Heart left ventricle (tissue), 16 donors: ENCODE measurements at regions not wholly inside any gene's neighbourhood (a gene's known extent, or its start where the extent isn't known, plus 50 kb on each side); places are given as distances from the start of the nearest gene placed in this dataset.

Experiments
- ATAC-seq, 4 donors: fragments of 200-7000 bp; cut with Tn5 transposase; one replicate each; pipeline ENCODE4 v1.9.1; 2020 to 2022; ENCODE audit warnings: moderate library complexity in 4 of 4, mild to moderate bottlenecking in 3 of 4, moderate number of reproducible peaks in 1 of 4
- DNase-seq, 5 donors: peaks; one replicate each; pipeline ENCODE4 v3.0.0-alpha.2; 2020
- H3K27ac ChIP-seq, 12 donors: fragments of 200-600 bp; sonication (generic) in 4 of 12; one replicate each; pipeline versions ENCODE4 v1.5.0 to v1.8.0; 2016 to 2022; ENCODE audit warnings: mild to moderate bottlenecking in 2 of 12
- H3K27me3 ChIP-seq, 9 donors: fragments of 200-600 bp; sonication (generic) in 2 of 9; one replicate each; pipeline versions ENCODE4 v1.5.1 to v1.8.0; 2016 to 2022; ENCODE audit warnings: mild to moderate bottlenecking in 3 of 9
- H3K36me3 ChIP-seq, 9 donors: fragments of 200-600 bp; sonication (generic) in 2 of 9; one replicate each; pipeline versions ENCODE4 v1.5.0 to v1.8.0; 2018 to 2022; ENCODE audit warnings: mild to moderate bottlenecking in 2 of 9
- H3K4me1 ChIP-seq, 12 donors: fragments of 200-600 bp; sonication (generic) in 4 of 12; one replicate each; pipeline versions ENCODE4 v1.5.0 to v1.8.0; 2016 to 2022; ENCODE audit warnings: mild to moderate bottlenecking in 3 of 12
- H3K4me3 ChIP-seq, 12 donors: fragments of 200-600 bp; sonication (generic) in 4 of 12; one replicate each; pipeline versions ENCODE4 v1.5.0 to v1.8.0; 2017 to 2022; ENCODE audit warnings: mild to moderate bottlenecking in 9 of 12, moderate library complexity in 4 of 12
- H3K9me3 ChIP-seq, 12 donors: fragments of 200-600 bp; sonication (generic) in 4 of 12; one replicate each; pipeline versions ENCODE4 v1.5.0 to v1.8.0; 2016 to 2022; ENCODE audit warnings: mild to moderate bottlenecking in 1 of 12
- POLR2A ChIP-seq, 2 donors: fragments of 450-650 bp; IDR thresholded peaks; one replicate each; pipeline ENCODE4 v1.6.1; 2017; ENCODE audit warnings: antibody characterized with exemption in 2 of 2, mild to moderate bottlenecking in 2 of 2, moderate library complexity in 2 of 2
- WGBS, 4 donors: extraction: QIAGEN DNeasy Blood & Tissue Kit in 2 of 4; methylation state at CpG; one replicate each; pipeline versions ENCODE4 v1.1.5 to v1.1.7; 2013 to 2018; 5-methylcytosine and 5-hydroxymethylcytosine counted together
- intact Hi-C, 10 donors: fragments of 100-400 bp; cut with DNase I; formaldehyde crosslinking; loops; one replicate each; pipeline versions ENCODE4 v1.11.1 to v1.14.2; 2022
- TF ChIP-seq, protein P1 (sequence below), 12 donors: fragments of 200-600 bp; sonication (generic) in 4 of 12; IDR thresholded peaks; one replicate each; pipeline versions ENCODE4 v1.5.0 to v1.8.0; 2018 to 2022; ENCODE audit warnings: antibody characterized with exemption in 12 of 12, mild to moderate bottlenecking in 5 of 12
- donor health status: ischemic (EF 13 %, LVEDD 7.1; RV severe dilation, severe dysfunction).
- donor health status: healthy with polysubstance abuse.
- donor health status: DM: no; HTN: yes; CAD: no.
- donor health status: DM: no; HTN: no; CAD: no.
- donor health status: ischemic (EF 25% LVEDD 6.9; RV normal size, moderate dysfunction).
- donor health status: ischemic (EF 25% LVEDD 5.7; RV mildly dilated, moderate dysfunction).
- donor health status: healthy.
- donor health status: DM: yes; HTN: yes; CAD: no.
- donor health status: ischemic (EF 35%, LVEDD 5.7; RV mildly dilated, moderate dysfunction).
- donor health status: nonischemic (EF 11% LVEDD 7.7; RV severe dilation, severe dysfunction).
- donor health status: DM: yes; HTN: yes; CAD: no.
- donor health status: PGD.
- donor health status: ischemic (EF 29% LVEDD 5.4; RV normal size, mild dysfunction).
- donor health status: nonischemic (EF 23%, LVEDD 6.1; RV moderate dilation, normal function).

DNA sequence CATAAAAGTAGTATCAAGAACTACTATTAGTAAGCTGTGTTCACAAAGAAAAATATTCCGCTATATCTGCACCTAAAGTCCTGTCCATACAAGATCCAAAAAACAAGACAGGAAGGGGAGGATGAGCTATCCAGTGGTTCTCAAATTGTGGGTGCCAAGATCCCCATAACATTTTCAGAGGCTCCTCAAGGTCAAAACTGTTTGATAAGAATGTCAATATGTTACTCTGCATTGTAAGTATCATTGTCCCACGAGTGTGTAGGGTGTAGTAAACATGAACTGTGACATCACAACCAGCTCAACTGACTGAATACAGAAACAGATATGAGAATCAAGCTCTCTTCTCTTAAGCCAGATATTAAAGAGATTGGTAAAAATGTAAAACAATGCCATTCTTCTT lies 81.9 kb upstream of the HIVEP1 start:
- no peaks in the 10 kb centered on the region for H3K4me1 ChIP-seq
- intact Hi-C loops = no loop called here
- H3K36me3 ChIP-seq = no peaks in the 10 kb centered on the region
- ATAC-seq = no peak
- H3K9me3 ChIP-seq = no peaks in the 10 kb centered on the region
- WGBS, 4 donors = 69 to 74% (median 72%) methylated on average over 2 of the region's 2 CpGs
- no peak overlapping the region for H3K4me3 ChIP-seq
- no peak overlapping the region for H3K27ac ChIP-seq
- TF ChIP-seq, protein P1, sequence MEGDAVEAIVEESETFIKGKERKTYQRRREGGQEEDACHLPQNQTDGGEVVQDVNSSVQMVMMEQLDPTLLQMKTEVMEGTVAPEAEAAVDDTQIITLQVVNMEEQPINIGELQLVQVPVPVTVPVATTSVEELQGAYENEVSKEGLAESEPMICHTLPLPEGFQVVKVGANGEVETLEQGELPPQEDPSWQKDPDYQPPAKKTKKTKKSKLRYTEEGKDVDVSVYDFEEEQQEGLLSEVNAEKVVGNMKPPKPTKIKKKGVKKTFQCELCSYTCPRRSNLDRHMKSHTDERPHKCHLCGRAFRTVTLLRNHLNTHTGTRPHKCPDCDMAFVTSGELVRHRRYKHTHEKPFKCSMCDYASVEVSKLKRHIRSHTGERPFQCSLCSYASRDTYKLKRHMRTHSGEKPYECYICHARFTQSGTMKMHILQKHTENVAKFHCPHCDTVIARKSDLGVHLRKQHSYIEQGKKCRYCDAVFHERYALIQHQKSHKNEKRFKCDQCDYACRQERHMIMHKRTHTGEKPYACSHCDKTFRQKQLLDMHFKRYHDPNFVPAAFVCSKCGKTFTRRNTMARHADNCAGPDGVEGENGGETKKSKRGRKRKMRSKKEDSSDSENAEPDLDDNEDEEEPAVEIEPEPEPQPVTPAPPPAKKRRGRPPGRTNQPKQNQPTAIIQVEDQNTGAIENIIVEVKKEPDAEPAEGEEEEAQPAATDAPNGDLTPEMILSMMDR (IDR thresholded peaks at IDR 0.05) = no peak
- TF ChIP-seq POLR2A (IDR thresholded peaks at IDR 0.05) = no peak
- no peaks in the 10 kb centered on the region for H3K27me3 ChIP-seq
- no peak for DNase-seq

DNA sequence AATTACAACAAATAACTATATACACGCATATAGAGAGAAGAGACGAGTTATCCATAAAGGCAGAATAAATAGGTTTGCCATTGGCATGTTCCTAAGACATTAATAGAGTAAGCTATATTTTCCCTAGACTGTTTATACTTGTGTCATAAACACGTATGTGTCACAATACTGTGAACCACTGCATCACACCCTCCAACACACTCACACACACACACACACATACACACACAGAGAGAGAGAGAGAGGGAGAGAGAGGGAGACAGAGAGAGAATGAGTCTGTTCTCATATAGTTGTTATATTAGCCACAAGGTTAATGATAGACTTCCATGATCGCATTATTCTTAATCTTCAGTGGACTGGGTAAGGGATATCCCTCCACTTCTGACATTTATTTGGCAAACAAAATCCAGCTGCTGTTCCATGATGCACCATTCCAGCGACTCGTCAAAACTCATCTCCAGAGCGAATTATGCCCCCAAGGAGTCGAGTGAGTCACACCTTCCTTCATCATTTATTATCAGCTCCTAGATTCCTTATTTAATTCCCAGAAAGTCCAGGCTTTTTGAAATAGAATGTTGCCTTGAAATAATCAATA lies 82.8 kb upstream of the HIVEP1 start:
- Histone ChIP-seq H3K36me3 (no peaks in the 10 kb centered on the region), H3K4me1 (no peaks in the 10 kb centered on the region), H3K27me3 (no peaks in the 10 kb centered on the region), H3K4me3 (no peak overlapping the region), H3K9me3 (no peaks in the 10 kb centered on the region), H3K27ac (no peak overlapping the region)
- TF ChIP-seq, protein P1 (IDR thresholded peaks at IDR 0.05) = no peak
- no peak for TF ChIP-seq POLR2A (IDR thresholded peaks at IDR 0.05)
- intact Hi-C loops = no loop called here
- 85 to 89% (median 88%) methylated on average over 8 of the region's 8 CpGs for WGBS, 4 donors
- ATAC-seq = no peak
- DNase-seq = no peak

DNA sequence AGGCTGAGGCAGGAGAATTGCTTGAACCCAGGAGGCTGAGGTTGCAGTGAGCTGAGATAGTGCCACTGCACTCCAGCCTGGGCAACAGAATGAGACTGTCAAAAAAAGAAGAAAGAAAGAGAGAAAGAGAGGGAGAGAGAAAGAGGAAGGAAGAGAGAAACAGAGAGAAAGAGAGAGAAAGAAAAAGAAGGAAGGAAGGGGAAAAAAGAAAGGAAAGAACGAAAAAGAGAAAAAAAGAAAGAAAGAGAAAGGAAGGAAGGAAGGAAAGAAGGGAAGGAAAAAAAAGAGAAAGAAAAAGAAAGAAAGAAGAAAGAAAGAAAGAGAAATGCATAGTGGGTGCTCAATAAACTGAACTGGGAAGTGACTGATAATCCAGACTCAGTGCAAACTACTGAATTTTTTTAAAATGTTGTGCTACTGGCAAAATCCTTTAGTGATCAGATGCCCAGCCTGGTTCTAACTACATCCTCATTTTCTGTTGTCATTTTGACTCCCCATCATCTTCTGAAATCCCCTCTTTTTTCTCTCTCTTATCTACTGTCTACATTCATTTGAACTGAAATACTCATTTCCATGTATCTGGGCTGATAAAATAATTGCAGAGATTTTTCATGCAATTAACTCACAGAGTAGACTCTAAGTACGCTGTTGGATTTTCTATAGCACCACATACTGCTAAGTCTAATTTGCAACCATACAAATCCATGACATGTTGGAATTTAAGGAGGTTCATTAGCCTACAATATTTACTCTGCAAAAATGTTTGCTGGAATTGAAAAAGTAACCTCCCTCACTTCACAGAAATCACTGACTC lies 85.3 kb upstream of the HIVEP1 start:
- H3K4me3 ChIP-seq = no peak overlapping the region
- no peaks in the 10 kb centered on the region for H3K9me3 ChIP-seq
- H3K4me1 ChIP-seq = no peaks in the 10 kb centered on the region
- DNase-seq = no peak
- no peaks in the 10 kb centered on the region for H3K27me3 ChIP-seq
- WGBS, 4 donors = 81 to 86% (median 84%) methylated on average over 2 of the region's 2 CpGs
- no peak for TF ChIP-seq POLR2A (IDR thresholded peaks at IDR 0.05)
- TF ChIP-seq, protein P1 (IDR thresholded peaks at IDR 0.05) = no peak
- H3K36me3 ChIP-seq = no peaks in the 10 kb centered on the region
- ATAC-seq = no peak
- intact Hi-C loops = no loop called here
- H3K27ac ChIP-seq = no peak overlapping the region

DNA sequence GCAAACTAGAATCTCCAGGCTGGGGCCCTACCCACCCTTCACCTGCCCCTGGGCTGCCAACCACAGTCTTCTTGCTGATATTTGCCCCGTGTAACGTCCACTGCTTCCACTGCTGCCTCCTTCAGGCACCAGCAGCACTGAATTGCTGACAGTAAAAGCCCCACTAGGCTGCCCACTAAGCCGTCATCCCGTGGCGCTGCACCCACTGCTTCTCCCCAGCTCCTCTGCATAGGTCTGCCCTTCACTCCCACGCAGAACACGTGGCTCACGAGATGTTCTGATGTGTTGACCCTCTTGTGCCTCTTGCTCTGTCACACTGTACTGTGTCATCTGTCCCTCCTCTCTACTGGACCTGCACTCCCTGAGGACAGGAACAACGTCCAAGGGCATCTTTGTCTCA lies 86.3 kb upstream of the HIVEP1 start:
- Histone ChIP-seq H3K27ac (no peak overlapping the region), H3K9me3 (no peaks in the 10 kb centered on the region), H3K4me1 (peaks cover 0 to 4% (median 0%) of the 10 kb centered on the region in 12 donors), H3K27me3 (no peaks in the 10 kb centered on the region), H3K4me3 (no peak overlapping the region), H3K36me3 (no peaks in the 10 kb centered on the region)
- TF ChIP-seq POLR2A (IDR thresholded peaks at IDR 0.05) = no peak
- TF ChIP-seq, protein P1 (IDR thresholded peaks at IDR 0.05) = no peak
- no peak for DNase-seq
- ATAC-seq = no peak
- intact Hi-C loops = no loop called here
- 85 to 94% (median 89%) methylated on average over 9 of the region's 9 CpGs for WGBS, 4 donors
